ENCODE measurements at regions not wholly inside any gene's neighbourhood (a gene's known extent, or its start where the extent isn't known, plus 50 kb on each side); places are given as distances from the start of the nearest gene placed in this dataset.
A peak's percentile ranks its signal among the peaks of the same experiment; 100 is the strongest.

- no peak for ATAC-seq
These were observed 582.6 kb downstream of the TBC1D22A start for GRCh38 chr22:47345025-47345424.

- ATAC-seq, result no peak
These were observed 582.0 kb downstream of the TBC1D22A start for GRCh38 chr22:47344414-47344813.

GRCh38 chr22:47343611-47344010 is 581.2 kb downstream of the TBC1D22A start:
- ATAC-seq, result no peak

- no peak for ATAC-seq
These were observed 580.0 kb downstream of the TBC1D22A start for GRCh38 chr22:47342446-47342845.

GRCh38 chr22:47341464-47341863 is 579.0 kb downstream of the TBC1D22A start:
- no peak for ATAC-seq

GRCh38 chr22:47340851-47341436 is 578.5 kb downstream of the TBC1D22A start:
- ATAC-seq, result no peak

GRCh38 chr22:47337161-47337621 is 574.7 kb downstream of the TBC1D22A start:
- ATAC-seq, result peak in 1 of 2 donors; percentile 41

GRCh38 chr22:47335958-47336357 is 573.5 kb downstream of the TBC1D22A start:
- ATAC-seq, result no peak

- ATAC-seq, result no peak
These were observed 573.0 kb downstream of the TBC1D22A start for GRCh38 chr22:47335460-47335859.

GRCh38 chr22:47334601-47335000 is 572.2 kb downstream of the TBC1D22A start:
- no peak for ATAC-seq

- ATAC-seq, result no peak
These were observed 571.2 kb downstream of the TBC1D22A start for GRCh38 chr22:47333625-47334024.

- ATAC-seq, result no peak
These were observed 570.0 kb downstream of the TBC1D22A start for GRCh38 chr22:47332246-47332980.

GRCh38 chr22:47331750-47332149 is 569.3 kb downstream of the TBC1D22A start:
- ATAC-seq, result no peak

- no peak for ATAC-seq
These were observed 567.5 kb downstream of the TBC1D22A start for GRCh38 chr22:47329727-47330650.

GRCh38 chr22:47328550-47329243 is 566.2 kb downstream of the TBC1D22A start:
- no peak for ATAC-seq

GRCh38 chr22:47327241-47327640 is 564.8 kb downstream of the TBC1D22A start:
- no peak for ATAC-seq

- no peak for ATAC-seq
These were observed 562.8 kb downstream of the TBC1D22A start for GRCh38 chr22:47325249-47325648.

- ATAC-seq, result no peak
These were observed 562.1 kb downstream of the TBC1D22A start for GRCh38 chr22:47324435-47324990.

GRCh38 chr22:47323518-47323917 is 561.1 kb downstream of the TBC1D22A start:
- no peak for ATAC-seq

GRCh38 chr22:47322854-47323253 is 560.4 kb downstream of the TBC1D22A start:
- no peak for ATAC-seq

- ATAC-seq, result no peak
These were observed 558.1 kb downstream of the TBC1D22A start for GRCh38 chr22:47320560-47320959.

GRCh38 chr22:47318041-47318737 is 555.7 kb downstream of the TBC1D22A start:
- ATAC-seq, result no peak

All from activated CD4-positive, CD25-positive, alpha-beta regulatory T cell treated with anti-CD3 and anti-CD28 coated beads, Interleukin-2, amount 50 U/mL, for 24 hours (primary cell).